OCI-LY1 (cell line): ENCODE measurements at regions not wholly inside any gene's neighbourhood (a gene's known extent, or its start where the extent isn't known, plus 50 kb on each side); places are given as distances from the start of the nearest gene placed in this dataset.

ENCODE experiments used
- H2AFZ ChIP-seq: fragments of 200-600 bp; sonication (generic), shearing (Covaris generic); 2 replicates; pipeline ENCODE4 v1.6.0; 2014; ENCODE audit warnings: antibody characterized with exemption, mild to moderate bottlenecking, low read length
- H3F3A ChIP-seq: fragments of 200-600 bp; sonication (generic), shearing (Covaris generic); 2 replicates; pipeline ENCODE4 v1.6.0; 2014; ENCODE audit warnings: mild to moderate bottlenecking, antibody characterized with exemption, low read length, moderate library complexity; ENCODE audit not compliant: insufficient read depth
- H3K27ac ChIP-seq: fragments of 200-600 bp; sonication (generic); 2 replicates; pipeline ENCODE4 v1.5.1; 2014; ENCODE audit warnings: low read length, mixed run types, mild to moderate bottlenecking, low read depth; ENCODE audit not compliant: poor library complexity, severe bottlenecking
- H3K27me3 ChIP-seq: fragments of 200-600 bp; sonication (generic); 2 replicates; pipeline ENCODE4 v1.6.0; 2014; ENCODE audit warnings: antibody characterized with exemption, mild to moderate bottlenecking, low read length, moderate library complexity; ENCODE audit not compliant: insufficient read depth
- H3K36me3 ChIP-seq: fragments of 200-600 bp; sonication (generic); 2 replicates; pipeline ENCODE4 v1.6.1; 2014; ENCODE audit warnings: mild to moderate bottlenecking, antibody characterized with exemption, low read length, moderate library complexity, mixed read lengths; ENCODE audit not compliant: insufficient read depth
- H3K4me1 ChIP-seq: fragments of 200-600 bp; sonication (generic); 2 replicates; pipeline ENCODE4 v1.5.1; 2014; ENCODE audit warnings: mild to moderate bottlenecking, low read length, moderate library complexity; ENCODE audit not compliant: insufficient read depth, severe bottlenecking
- H3K4me2 ChIP-seq: fragments of 200-600 bp; sonication (generic), shearing (Covaris generic); 2 replicates; pipeline ENCODE4 v1.6.1; 2014; ENCODE audit warnings: low read length
- H3K4me3 ChIP-seq: fragments of 200-600 bp; sonication (generic); 2 replicates; pipeline ENCODE4 v1.5.1; 2014; ENCODE audit warnings: low read length, low read depth, mild to moderate bottlenecking, mixed read lengths; ENCODE audit not compliant: poor library complexity, severe bottlenecking
- H3K79me2 ChIP-seq: fragments of 200-600 bp; shearing (Covaris generic); 2 replicates; pipeline ENCODE4 v1.6.1; 2016; ENCODE audit warnings: mixed run types, low read length, mixed read lengths; ENCODE audit not compliant: insufficient read depth
- H3K9ac ChIP-seq: fragments of 200-600 bp; sonication (generic), shearing (Covaris generic); 2 replicates; pipeline ENCODE4 v1.6.1; 2014; ENCODE audit warnings: mild to moderate bottlenecking, low read length, mixed read lengths
- H3K9me2 ChIP-seq: fragments of 200-600 bp; sonication (generic), shearing (Covaris generic); 2 replicates; pipeline ENCODE4 v1.6.1; 2014; ENCODE audit warnings: low read depth, mild to moderate bottlenecking, low read length, mixed read lengths
- H3K9me3 ChIP-seq: fragments of 200-600 bp; shearing (Covaris generic); 2 replicates; pipeline ENCODE4 v1.6.1; 2014; ENCODE audit warnings: low read length, mixed read lengths
- H4K20me1 ChIP-seq: fragments of 200-600 bp; sonication (generic), shearing (Covaris generic); 2 replicates; pipeline ENCODE4 v1.6.0; 2016; ENCODE audit warnings: mild to moderate bottlenecking, low read length; ENCODE audit not compliant: insufficient read depth
- CTCF ChIP-seq: fragments of 200-600 bp; sonication (generic), shearing (Covaris generic); IDR thresholded peaks from 2 replicates; pipeline ENCODE4 v1.5.1; 2017; ENCODE audit warnings: mild to moderate bottlenecking, antibody characterized with exemption, low read length, moderate library complexity, mixed read lengths
- EZH2 ChIP-seq: fragments of 200-600 bp; sonication (generic), shearing (Covaris generic); IDR thresholded peaks from 2 replicates; pipeline ENCODE4 v1.8.0; 2017; ENCODE audit warnings: borderline replicate concordance, mixed run types, mild to moderate bottlenecking, antibody characterized with exemption, low read length, moderate library complexity, mixed read lengths

GRCh38 chr9:82586918-82587356 lies 476.0 kb downstream of the RASEF start:
- H4K20me1 ChIP-seq, result no peaks in the 10 kb centered on the region
- H3F3A ChIP-seq, result no peaks in the 10 kb centered on the region
- H3K9ac ChIP-seq, result no peak overlapping the region
- no peaks in the 10 kb centered on the region for H3K36me3 ChIP-seq
- no peaks in the 10 kb centered on the region for H3K79me2 ChIP-seq
- H3K4me3 ChIP-seq, result no peak overlapping the region
- H2AFZ ChIP-seq, result no peak overlapping the region
- no peaks in the 10 kb centered on the region for H3K9me2 ChIP-seq
- H3K4me2 ChIP-seq, result no peak overlapping the region
- H3K9me3 ChIP-seq, result no peaks in the 10 kb centered on the region
- H3K27me3 ChIP-seq, result no peaks in the 10 kb centered on the region
- H3K27ac ChIP-seq, result no peak overlapping the region
- TF ChIP-seq EZH2, result no peak
- TF ChIP-seq CTCF, result no peak
- no peaks in the 10 kb centered on the region for H3K4me1 ChIP-seq

- Histone ChIP-seq H3F3A (no peaks in the 10 kb centered on the region), H3K9me3 (no peaks in the 10 kb centered on the region), H3K4me3 (no peak overlapping the region), H3K36me3 (no peaks in the 10 kb centered on the region), H3K27ac (no peak overlapping the region), H3K27me3 (no peaks in the 10 kb centered on the region), H2AFZ (no peak overlapping the region), H3K9me2 (no peaks in the 10 kb centered on the region), H4K20me1 (no peaks in the 10 kb centered on the region), H3K4me2 (no peak overlapping the region), H3K79me2 (no peaks in the 10 kb centered on the region), H3K4me1 (no peaks in the 10 kb centered on the region), H3K9ac (no peak overlapping the region)
- TF ChIP-seq CTCF, result no peak
- TF ChIP-seq EZH2, result no peak
Measured at GRCh38 chr9:82588301-82589180, 474.4 kb downstream of the RASEF start.

DNA sequence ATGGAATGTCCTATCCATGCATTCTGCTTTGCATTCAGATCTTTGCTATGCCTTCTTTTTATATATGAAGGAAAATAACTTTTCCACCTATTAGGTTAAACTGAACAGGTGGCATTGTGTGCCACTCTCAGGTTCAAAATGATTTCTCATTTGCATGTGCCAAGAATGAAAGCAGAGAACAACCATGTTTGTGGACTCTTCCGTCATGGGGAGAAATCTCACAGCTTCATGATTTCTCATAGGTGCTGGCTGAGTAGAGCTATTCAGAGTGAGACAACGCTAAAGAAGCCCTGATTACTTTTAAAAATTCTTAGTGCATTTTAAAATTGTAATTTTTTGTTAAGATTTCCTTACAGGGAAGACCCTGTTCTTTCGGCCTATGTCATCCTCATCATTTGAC lies 472.1 kb downstream of the RASEF start:
- Histone ChIP-seq H3K9me2 (no peaks in the 10 kb centered on the region), H3K4me2 (no peak overlapping the region)
- TF ChIP-seq CTCF (no peak), EZH2 (no peak)

More for the DNA sequence above, 472.1 kb downstream of the RASEF start:
- Histone ChIP-seq H3K9me3 (no peaks in the 10 kb centered on the region), H3K27ac (no peak overlapping the region), H3K9ac (no peak overlapping the region), H3K4me1 (no peaks in the 10 kb centered on the region), H3K4me3 (no peak overlapping the region), H3K79me2 (no peaks in the 10 kb centered on the region), H3K36me3 (no peaks in the 10 kb centered on the region), H3K27me3 (no peaks in the 10 kb centered on the region), H2AFZ (no peak overlapping the region), H3F3A (no peaks in the 10 kb centered on the region), H4K20me1 (no peaks in the 10 kb centered on the region)
